Tongue (tissue), 1 donor: ENCODE measurements at regions not wholly inside any gene's neighbourhood (a gene's known extent, or its start where the extent isn't known, plus 50 kb on each side); places are given as distances from the start of the nearest gene placed in this dataset.
"Not testable (repeated sequence)": the region's sequence is repeated elsewhere in the genome, so short reads cannot be mapped to it uniquely, and the experiment has no call there.

Source experiments
- DNase-seq: peaks from one replicate; pipeline ENCODE4 v3.0.0-alpha.2; 2015

- DNase-seq, result no peak
These were observed 138.4 kb downstream of the UCK2 start for GRCh38 chr1:165965857-165966256.

GRCh38 chr1:165969366-165969765, 142.0 kb downstream of the UCK2 start:
- DNase-seq, result not testable (repeated sequence)

GRCh38 chr1:165974598-165975131, 147.3 kb downstream of the UCK2 start:
- DNase-seq, result no peak

GRCh38 chr1:165988275-165988674, 160.9 kb downstream of the UCK2 start:
- no peak for DNase-seq

- no peak for DNase-seq
These were observed 161.4 kb downstream of the UCK2 start for GRCh38 chr1:165988817-165989216.

GRCh38 chr1:165992533-165992932, 165.1 kb downstream of the UCK2 start:
- peak; percentile 67 for DNase-seq

- no peak for DNase-seq
These were observed 166.7 kb downstream of the UCK2 start for GRCh38 chr1:165994107-165994506.

GRCh38 chr1:165999826-166000225, 167.0 kb downstream of the FAM78B start:
- DNase-seq, result no peak

GRCh38 chr1:166007176-166007575, 159.6 kb downstream of the FAM78B start:
- DNase-seq, result no peak

- no peak for DNase-seq
These were observed 153.6 kb downstream of the FAM78B start for GRCh38 chr1:166013232-166013631.

GRCh38 chr1:166017395-166017794, 149.4 kb downstream of the FAM78B start:
- no peak for DNase-seq
